ENCODE measurements at regions not wholly inside any gene's neighbourhood (a gene's known extent, or its start where the extent isn't known, plus 50 kb on each side); places are given as distances from the start of the nearest gene placed in this dataset.

- no peak overlapping the region for H3K4me3 ChIP-seq (ENCODE audit: low read depth, low read length)
- in situ Hi-C loops (cut with HindIII; ENCODE audit: low sequenced_read_pairs), result no loop called here
- no peak for TF ChIP-seq CTCF (IDR thresholded peaks at IDR 0.05; ENCODE audit: low read depth, low read length)
- no peak for DNase-seq (ENCODE audit: low read depth, low spot score)
Observed at GRCh38 chr14:23694949-23695663, 58.9 kb downstream of the DHRS2 start.

- no peak overlapping the region for H3K4me3 ChIP-seq (ENCODE audit: low read depth, low read length)
Observed at GRCh38 chr14:23695664-23695999, 59.5 kb downstream of the DHRS2 start.

GRCh38 chr14:23696701-23697239, 60.6 kb downstream of the DHRS2 start:
- DNase-seq (ENCODE audit: low read depth, low spot score), result no peak
- TF ChIP-seq CTCF (IDR thresholded peaks at IDR 0.05; ENCODE audit: low read depth, low read length), result no peak
- in situ Hi-C loops (cut with HindIII; ENCODE audit: low sequenced_read_pairs), result no loop called here
- no peak overlapping the region for H3K4me3 ChIP-seq (ENCODE audit: low read depth, low read length)

More at GRCh38 chr14:23695664-23695999, 59.5 kb downstream of the DHRS2 start:
- in situ Hi-C loops (cut with HindIII; ENCODE audit: low sequenced_read_pairs), result no loop called here
- DNase-seq (ENCODE audit: low read depth, low spot score), result no peak
- TF ChIP-seq CTCF (IDR thresholded peaks at IDR 0.05; ENCODE audit: low read depth, low read length), result no peak

- no peak for TF ChIP-seq CTCF (IDR thresholded peaks at IDR 0.05; ENCODE audit: low read depth, low read length)
- in situ Hi-C loops (cut with HindIII; ENCODE audit: low sequenced_read_pairs), result no loop called here
- no peak for DNase-seq (ENCODE audit: low read depth, low spot score)
- H3K4me3 ChIP-seq (ENCODE audit: low read depth, low read length), result no peak overlapping the region
Observed at GRCh38 chr14:23697680-23698079, 61.5 kb downstream of the DHRS2 start.

GRCh38 chr14:23702656-23703426, 66.7 kb downstream of the DHRS2 start:
- in situ Hi-C loops (cut with HindIII; ENCODE audit: low sequenced_read_pairs), result no loop called here
- DNase-seq (ENCODE audit: low read depth, low spot score), result no peak
- no peak for TF ChIP-seq CTCF (IDR thresholded peaks at IDR 0.05; ENCODE audit: low read depth, low read length)

GRCh38 chr14:23704890-23705289, 68.7 kb downstream of the DHRS2 start:
- peak; percentile 20 for DNase-seq (ENCODE audit: low read depth, low spot score)

More at GRCh38 chr14:23702656-23703426, 66.7 kb downstream of the DHRS2 start:
- H3K4me3 ChIP-seq (ENCODE audit: low read depth, low read length), result no peak overlapping the region

More at GRCh38 chr14:23704890-23705289, 68.7 kb downstream of the DHRS2 start:
- H3K4me3 ChIP-seq (ENCODE audit: low read depth, low read length), result no peak overlapping the region
- no peak for TF ChIP-seq CTCF (IDR thresholded peaks at IDR 0.05; ENCODE audit: low read depth, low read length)
- in situ Hi-C loops (cut with HindIII; ENCODE audit: low sequenced_read_pairs), result no loop called here

Measured in astrocyte of the spinal cord (primary cell).